Activated naive CD4-positive, alpha-beta T cell treated with anti-CD3 and anti-CD28 coated beads for 36 hours (primary cell): ENCODE measurements at regions not wholly inside any gene's neighbourhood (a gene's known extent, or its start where the extent isn't known, plus 50 kb on each side); places are given as distances from the start of the nearest gene placed in this dataset.
"Not testable (repeated sequence)": the region's sequence is repeated elsewhere in the genome, so short reads cannot be mapped to it uniquely, and the experiment has no call there.

Experiments
- CTCF ChIA-PET: fragments of 350-600 bp; sonication (Branson Sonifier 250); formaldehyde crosslinking; loops from one replicate; lab custom pipeline; 2021; ENCODE audit warnings: antibody characterized with exemption; lab: Charles Lee
- DNase-seq: peaks from one replicate; pipeline ENCODE4 v3.0.0-alpha.2; 2020
- H3K27ac Mint-ChIP-seq: one replicate; pipeline ENCODE4 v1.8.0; 2021; ENCODE audit warnings: mild to moderate bottlenecking, mixed read lengths
- H3K27me3 Mint-ChIP-seq: one replicate; pipeline ENCODE4 v1.8.0; 2021; ENCODE audit warnings: low read depth, mixed read lengths
- H3K36me3 Mint-ChIP-seq: one replicate; pipeline ENCODE4 v1.8.0; 2021; ENCODE audit warnings: low read depth, mixed read lengths
- H3K4me1 Mint-ChIP-seq: one replicate; pipeline ENCODE4 v1.8.0; 2021; ENCODE audit warnings: low read depth, mixed read lengths
- H3K4me3 Mint-ChIP-seq: one replicate; pipeline ENCODE4 v1.8.0; 2021; ENCODE audit warnings: mild to moderate bottlenecking, moderate library complexity, mixed read lengths
- H3K9me3 Mint-ChIP-seq: one replicate; pipeline ENCODE4 v1.8.0; 2021; ENCODE audit warnings: mixed read lengths
- intact Hi-C: fragments of 100-400 bp; cut with micrococcal nuclease; formaldehyde crosslinking; loops from one replicate; pipeline ENCODE4 v1.15.1; 2023

DNA sequence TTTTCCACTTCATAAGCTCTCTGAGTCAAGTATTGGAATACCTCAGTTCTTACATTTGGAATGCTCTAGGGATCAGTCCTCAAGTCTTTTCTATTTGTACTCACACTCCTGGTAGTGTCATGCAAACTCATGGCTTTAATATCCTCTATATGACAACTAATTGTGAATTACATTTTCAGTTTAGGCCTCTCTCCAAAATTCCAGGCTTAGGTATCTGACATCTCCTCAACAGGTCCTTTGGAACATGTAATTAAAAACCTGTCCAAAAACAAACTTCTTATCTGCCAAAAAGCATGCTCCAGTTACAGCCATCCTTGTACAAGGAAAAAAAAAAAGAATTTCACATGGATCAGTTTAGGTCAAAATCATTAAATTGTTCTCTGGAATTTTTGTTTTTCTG lies 1336.2 kb upstream of the NRXN1 start:
- Mint-ChIP-seq H3K27me3 (no peaks in the 10 kb centered on the region), H3K4me1 (no peaks in the 10 kb centered on the region), H3K36me3 (no peaks in the 10 kb centered on the region), H3K9me3 (peaks cover 3% of the 10 kb centered on the region), H3K27ac (no peak overlapping the region), H3K4me3 (no peak overlapping the region)
- intact Hi-C loops = no loop called here
- CTCF ChIA-PET = no interaction called here
- DNase-seq = no peak

DNA sequence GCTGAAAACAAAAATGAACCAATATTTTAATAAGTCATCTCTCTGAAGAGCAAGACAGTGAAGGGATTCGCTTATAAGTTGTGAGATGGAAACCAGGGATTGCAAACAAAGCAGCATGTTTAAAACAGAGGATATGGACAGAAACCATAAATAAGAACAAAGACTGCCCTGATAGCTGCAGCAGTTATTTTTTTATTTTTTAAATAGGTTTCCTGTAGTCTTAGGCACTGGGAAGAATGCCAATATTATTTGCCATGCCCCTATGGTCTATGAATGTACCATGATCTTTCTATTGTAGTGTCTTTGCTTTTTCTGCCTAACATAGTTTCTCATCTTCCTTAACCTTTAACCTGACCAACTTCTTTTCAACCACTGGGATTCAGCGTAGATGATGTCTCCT lies 1334.0 kb upstream of the NRXN1 start:
- DNase-seq = no peak
- Mint-ChIP-seq H3K4me1 (no peaks in the 10 kb centered on the region), H3K27ac (no peak overlapping the region), H3K4me3 (no peak overlapping the region), H3K9me3 (no peaks in the 10 kb centered on the region), H3K36me3 (no peaks in the 10 kb centered on the region), H3K27me3 (no peaks in the 10 kb centered on the region)
- CTCF ChIA-PET = no interaction called here
- intact Hi-C loops = no loop called here

DNA sequence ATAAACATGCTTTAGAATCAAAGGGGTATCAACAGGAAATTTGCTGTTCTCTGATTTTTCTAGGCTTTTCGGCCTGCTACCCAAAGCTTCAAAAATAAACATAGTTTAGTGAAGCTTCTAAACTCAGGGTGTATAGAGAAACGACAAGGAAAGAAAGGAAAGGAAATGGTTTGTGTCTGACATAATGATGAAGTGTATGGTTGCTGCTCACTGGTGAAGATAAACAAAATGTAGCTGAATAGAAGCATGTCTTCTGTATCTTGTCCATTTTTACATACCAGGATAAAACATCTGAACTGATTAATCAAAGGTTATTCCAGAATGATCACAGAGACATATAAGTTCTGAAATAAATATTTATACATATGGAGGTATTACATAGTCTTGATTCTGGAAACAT lies 1324.6 kb upstream of the NRXN1 start:
- CTCF ChIA-PET = no interaction called here
- Mint-ChIP-seq H3K27ac (no peak overlapping the region), H3K4me3 (no peak overlapping the region), H3K27me3 (no peaks in the 10 kb centered on the region), H3K36me3 (no peaks in the 10 kb centered on the region), H3K4me1 (no peaks in the 10 kb centered on the region), H3K9me3 (peaks cover 9% of the 10 kb centered on the region)
- intact Hi-C loops = no loop called here
- DNase-seq = no peak

DNA sequence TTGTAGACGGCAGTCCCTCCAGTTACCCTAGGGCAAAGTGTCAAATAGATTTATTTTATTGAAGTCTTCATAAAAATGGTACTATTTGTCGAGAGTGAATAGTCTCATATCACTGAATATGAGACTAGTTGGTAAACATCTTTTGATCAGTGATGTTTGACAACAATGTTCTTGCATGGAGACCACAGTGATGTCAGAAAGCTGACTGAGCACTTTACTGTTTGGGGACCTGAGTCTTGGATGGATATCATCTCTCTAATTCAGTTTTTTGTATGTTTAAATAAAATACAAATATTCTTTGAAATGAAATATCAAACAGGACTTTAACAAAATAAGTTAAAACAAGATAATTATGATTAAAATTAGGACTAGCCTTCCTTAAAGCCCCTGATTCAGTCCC lies 1315.4 kb upstream of the NRXN1 start:
- Mint-ChIP-seq H3K4me3 (no peak overlapping the region), H3K36me3 (no peaks in the 10 kb centered on the region), H3K27me3 (no peaks in the 10 kb centered on the region), H3K9me3 (peaks cover 7% of the 10 kb centered on the region), H3K4me1 (no peaks in the 10 kb centered on the region), H3K27ac (no peak overlapping the region)
- DNase-seq = no peak
- CTCF ChIA-PET = no interaction called here
- intact Hi-C loops = no loop called here

DNA sequence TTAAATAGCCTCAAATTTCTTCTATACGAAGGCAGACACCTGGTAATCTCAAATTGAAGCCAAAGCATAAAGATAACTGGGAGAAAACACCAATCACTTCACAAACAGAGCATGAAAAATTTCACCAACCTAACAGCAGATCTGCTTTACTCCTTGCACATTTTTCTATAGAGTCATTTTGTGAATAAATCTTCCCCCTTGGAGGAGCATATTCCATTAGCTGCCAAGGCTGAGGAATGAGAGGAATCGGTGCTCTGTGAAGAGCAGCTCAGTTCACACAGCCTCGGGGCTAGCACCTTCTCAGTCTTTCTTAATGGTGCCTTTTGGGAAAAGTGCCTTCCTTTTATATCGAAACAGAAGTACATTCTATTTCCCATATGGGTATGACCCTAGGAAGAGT lies 1313.7 kb upstream of the NRXN1 start:
- Mint-ChIP-seq H3K27ac (no peak overlapping the region), H3K4me1 (no peaks in the 10 kb centered on the region), H3K9me3 (peaks cover 8% of the 10 kb centered on the region), H3K36me3 (no peaks in the 10 kb centered on the region), H3K27me3 (no peaks in the 10 kb centered on the region), H3K4me3 (no peak overlapping the region)
- CTCF ChIA-PET = no interaction called here
- intact Hi-C loops = no loop called here
- DNase-seq = no peak

DNA sequence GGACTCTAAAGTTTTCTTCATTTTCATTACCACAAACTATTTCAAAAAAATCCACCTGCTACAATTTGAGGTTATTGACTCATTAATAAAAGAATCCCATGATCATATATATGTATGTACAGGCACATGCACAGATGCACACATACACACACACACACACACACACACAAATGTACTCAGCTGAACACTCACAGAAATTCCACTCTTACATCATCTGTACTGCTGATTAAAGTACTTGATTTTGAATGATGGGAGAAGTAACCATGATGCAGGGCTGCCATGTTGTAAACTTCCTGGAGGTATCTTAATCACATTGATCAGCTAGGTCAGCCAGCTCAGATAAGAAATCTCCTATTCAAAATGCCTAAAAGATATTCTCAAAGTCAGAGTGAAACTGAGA lies 1313.2 kb upstream of the NRXN1 start:
- no peak for DNase-seq
- CTCF ChIA-PET = no interaction called here
- H3K4me1 Mint-ChIP-seq = no peaks in the 10 kb centered on the region
- H3K9me3 Mint-ChIP-seq = peaks cover 8% of the 10 kb centered on the region
- H3K27ac Mint-ChIP-seq = no peak overlapping the region
- no peak overlapping the region for H3K4me3 Mint-ChIP-seq
- no peaks in the 10 kb centered on the region for H3K36me3 Mint-ChIP-seq
- intact Hi-C loops = no loop called here
- H3K27me3 Mint-ChIP-seq = no peaks in the 10 kb centered on the region

DNA sequence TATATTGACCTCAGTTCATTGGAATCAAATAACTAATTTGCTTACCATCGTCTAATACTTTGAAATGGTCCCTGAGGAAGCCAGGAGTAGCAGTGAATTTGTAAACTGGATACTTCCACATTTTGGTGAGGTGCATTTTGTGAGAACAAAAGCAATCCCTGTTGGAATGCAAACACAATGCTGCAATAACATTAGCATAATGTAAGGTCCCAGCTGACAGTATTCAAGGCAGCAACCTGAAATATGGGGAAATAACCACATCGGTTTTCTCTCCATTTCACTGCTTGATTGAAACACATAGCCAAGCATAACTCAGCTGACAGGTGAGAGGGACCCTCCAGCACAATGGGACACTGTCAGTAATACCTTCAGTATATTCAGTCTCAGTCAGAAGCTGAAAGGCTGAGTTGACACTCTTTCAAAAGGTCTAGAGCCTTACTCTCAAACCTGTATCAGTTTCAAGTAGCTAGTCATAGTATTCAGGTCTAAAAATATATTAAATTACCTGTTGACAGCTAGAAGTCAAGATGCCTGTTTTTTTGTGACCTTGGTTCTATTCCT lies 1311.9 kb upstream of the NRXN1 start:
- no peaks in the 10 kb centered on the region for H3K27me3 Mint-ChIP-seq
- no peak for DNase-seq
- no peak overlapping the region for H3K27ac Mint-ChIP-seq
- intact Hi-C loops = no loop called here
- H3K4me3 Mint-ChIP-seq = no peak overlapping the region
- peaks cover 5% of the 10 kb centered on the region for H3K9me3 Mint-ChIP-seq
- H3K4me1 Mint-ChIP-seq = no peaks in the 10 kb centered on the region
- CTCF ChIA-PET = interaction anchor here (0.6 kb wide), 1 partner anchor 969 kb away, joined by 3 read pairs; no protein-coding TSS in a partner anchor
- no peaks in the 10 kb centered on the region for H3K36me3 Mint-ChIP-seq

DNA sequence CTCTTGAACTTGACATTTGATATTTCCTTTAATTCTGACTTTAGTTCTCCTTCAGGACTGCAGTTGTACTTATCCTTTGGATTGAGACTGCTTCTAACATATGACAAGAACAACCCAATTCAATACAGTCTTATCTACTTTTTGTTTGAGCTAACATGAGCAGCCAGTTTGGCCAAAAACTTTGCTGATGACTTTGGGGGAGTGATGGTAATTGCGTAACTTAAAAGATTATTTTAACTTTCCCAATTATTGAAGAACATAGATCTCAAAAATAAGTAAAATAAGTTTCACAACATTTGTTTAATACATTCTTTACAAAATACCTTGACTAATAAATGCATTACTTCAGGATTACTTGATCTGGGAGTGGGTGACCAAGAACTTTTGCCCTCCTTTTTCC lies 1311.1 kb upstream of the NRXN1 start:
- Mint-ChIP-seq H3K4me3 (no peak overlapping the region), H3K4me1 (no peaks in the 10 kb centered on the region), H3K9me3 (peaks cover 5% of the 10 kb centered on the region), H3K27me3 (no peaks in the 10 kb centered on the region), H3K27ac (no peak overlapping the region), H3K36me3 (no peaks in the 10 kb centered on the region)
- CTCF ChIA-PET = no interaction called here
- no peak for DNase-seq
- intact Hi-C loops = no loop called here

DNA sequence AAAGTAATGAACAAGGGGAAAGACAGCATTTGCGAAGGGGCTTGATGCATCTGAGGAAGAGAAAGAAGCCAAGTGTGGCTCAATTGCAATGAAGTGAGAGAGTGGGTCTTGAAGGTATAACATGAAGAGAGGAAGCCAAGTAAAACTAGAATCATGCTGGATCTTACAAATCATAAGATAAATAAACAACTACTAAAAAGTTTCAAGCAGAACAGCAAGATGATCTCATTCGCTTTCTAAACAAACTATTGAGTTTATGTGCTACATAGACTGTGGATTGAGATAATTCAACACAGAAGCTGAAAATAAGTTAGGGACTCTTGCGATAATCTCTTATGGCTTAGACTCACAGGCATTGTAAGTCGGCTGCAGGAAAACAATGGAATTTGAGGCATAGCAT lies 1310.5 kb upstream of the NRXN1 start:
- Mint-ChIP-seq H3K27me3 (no peaks in the 10 kb centered on the region), H3K4me3 (no peak overlapping the region), H3K27ac (no peak overlapping the region), H3K4me1 (no peaks in the 10 kb centered on the region), H3K36me3 (no peaks in the 10 kb centered on the region), H3K9me3 (peaks cover 5% of the 10 kb centered on the region)
- CTCF ChIA-PET = no interaction called here
- intact Hi-C loops = no loop called here
- no peak for DNase-seq

DNA sequence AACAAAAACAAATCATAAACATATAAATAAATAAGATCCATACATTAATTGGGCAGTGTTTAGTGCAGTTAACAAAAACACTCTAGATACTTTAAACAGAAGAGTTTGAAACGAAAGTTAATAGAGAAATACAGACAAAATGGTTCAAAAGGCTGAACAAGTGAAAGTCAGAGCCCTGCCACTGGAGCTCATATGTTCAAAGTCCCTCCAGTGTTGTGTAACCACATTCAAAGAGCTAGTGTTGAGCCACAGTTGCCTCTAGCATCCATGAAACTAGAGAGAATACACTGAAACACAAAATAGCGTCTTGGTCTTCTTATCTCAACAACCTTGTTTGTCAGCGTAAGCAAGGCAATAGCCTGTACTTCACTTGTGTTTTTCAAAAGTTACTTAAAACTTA lies 1309.8 kb upstream of the NRXN1 start:
- no peaks in the 10 kb centered on the region for H3K4me1 Mint-ChIP-seq
- CTCF ChIA-PET = no interaction called here
- H3K36me3 Mint-ChIP-seq = no peaks in the 10 kb centered on the region
- no peak overlapping the region for H3K27ac Mint-ChIP-seq
- H3K4me3 Mint-ChIP-seq = no peak overlapping the region
- no peaks in the 10 kb centered on the region for H3K27me3 Mint-ChIP-seq
- peaks cover 5% of the 10 kb centered on the region for H3K9me3 Mint-ChIP-seq
- intact Hi-C loops = no loop called here
- DNase-seq = no peak

DNA sequence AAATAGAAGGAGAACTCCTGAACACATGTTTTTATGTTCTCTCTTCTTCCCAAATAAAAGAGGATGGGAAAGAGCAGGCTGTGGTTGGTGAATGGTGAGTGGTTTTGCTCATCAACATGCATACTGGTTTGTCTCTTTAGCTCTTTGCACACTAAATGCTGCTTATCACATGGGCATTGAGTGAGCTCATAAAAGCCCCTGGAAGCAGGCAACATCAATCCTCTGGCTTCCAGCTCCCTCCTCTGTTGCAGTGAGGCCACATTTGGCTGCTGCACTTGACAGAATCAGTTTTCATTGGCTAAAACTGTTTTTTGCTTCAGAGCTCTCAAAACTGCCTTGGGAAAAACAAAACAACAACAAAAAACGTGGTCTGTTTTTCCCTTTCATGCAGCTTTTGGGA lies 1308.2 kb upstream of the NRXN1 start:
- CTCF ChIA-PET = no interaction called here
- no peak overlapping the region for H3K27ac Mint-ChIP-seq
- H3K9me3 Mint-ChIP-seq = peaks cover 5% of the 10 kb centered on the region
- H3K4me3 Mint-ChIP-seq = no peak overlapping the region
- H3K36me3 Mint-ChIP-seq = no peaks in the 10 kb centered on the region
- H3K4me1 Mint-ChIP-seq = no peaks in the 10 kb centered on the region
- DNase-seq = no peak
- H3K27me3 Mint-ChIP-seq = no peaks in the 10 kb centered on the region
- intact Hi-C loops = no loop called here

DNA sequence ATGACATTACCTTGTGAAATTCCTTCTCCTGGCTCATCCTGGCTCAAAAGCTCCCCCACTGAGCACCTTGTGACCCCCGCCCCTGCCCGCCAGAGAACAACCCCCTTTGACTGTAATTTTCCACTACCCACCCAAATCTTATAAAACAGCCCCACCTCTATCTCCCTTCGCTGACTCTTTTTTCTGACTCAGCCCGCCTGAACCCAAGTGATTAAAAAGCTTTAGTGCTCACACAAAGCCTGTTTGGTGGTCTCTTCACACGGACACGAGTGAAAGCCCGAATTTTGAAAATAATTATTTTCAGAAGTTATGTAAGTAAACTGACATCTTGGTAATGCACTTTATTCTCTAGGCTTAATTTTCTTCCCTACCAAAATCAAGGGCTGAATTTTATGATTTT lies 1305.9 kb upstream of the NRXN1 start:
- H3K27me3 Mint-ChIP-seq, H3K36me3 Mint-ChIP-seq, H3K4me1 Mint-ChIP-seq, intact Hi-C loops, DNase-seq, CTCF ChIA-PET, H3K9me3 Mint-ChIP-seq, H3K27ac Mint-ChIP-seq, H3K4me3 Mint-ChIP-seq: not testable (repeated sequence)

DNA sequence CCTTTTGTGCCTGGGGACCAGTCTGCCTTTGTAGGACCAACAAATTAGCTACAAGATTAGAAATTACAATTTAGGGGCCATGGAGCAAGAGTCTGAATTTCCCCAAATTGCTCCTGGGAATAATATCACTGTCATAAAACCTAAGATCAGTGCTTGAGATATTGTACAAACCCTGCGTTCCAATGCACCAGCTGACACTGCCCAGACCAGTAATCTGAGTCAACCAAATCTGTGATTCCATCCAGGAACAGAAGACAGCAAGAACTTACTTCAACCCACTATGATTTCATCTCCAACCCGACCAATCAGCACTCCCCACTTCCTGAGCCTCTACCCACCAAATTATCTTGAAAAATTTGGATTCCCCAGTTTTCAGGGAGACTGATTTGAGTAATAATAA lies 1305.0 kb upstream of the NRXN1 start:
- no peak overlapping the region for H3K27ac Mint-ChIP-seq
- CTCF ChIA-PET = no interaction called here
- no peak overlapping the region for H3K4me3 Mint-ChIP-seq
- intact Hi-C loops = no loop called here
- no peaks in the 10 kb centered on the region for H3K4me1 Mint-ChIP-seq
- no peaks in the 10 kb centered on the region for H3K36me3 Mint-ChIP-seq
- H3K9me3 Mint-ChIP-seq = peaks cover 3% of the 10 kb centered on the region
- no peaks in the 10 kb centered on the region for H3K27me3 Mint-ChIP-seq
- DNase-seq = no peak

DNA sequence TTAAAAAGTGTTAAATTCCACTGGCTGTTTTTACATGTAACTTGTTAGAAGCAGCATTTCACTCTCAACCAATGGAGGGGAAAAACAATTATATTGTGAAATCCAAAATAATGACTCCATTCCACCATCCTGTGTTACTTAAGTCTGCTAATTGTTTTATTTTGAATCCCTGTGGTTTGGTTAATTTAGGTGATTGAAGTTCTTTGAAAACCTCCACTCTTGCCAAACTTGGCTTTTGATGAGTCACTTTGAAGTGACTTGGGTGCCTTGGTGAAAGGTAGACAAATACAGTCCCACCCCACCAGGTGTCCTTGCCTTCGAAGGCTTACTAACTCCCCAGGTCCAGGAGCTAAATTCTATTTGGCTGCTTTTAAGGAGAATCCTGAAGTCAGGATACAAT lies 1303.8 kb upstream of the NRXN1 start:
- Mint-ChIP-seq H3K27me3 (no peaks in the 10 kb centered on the region), H3K36me3 (no peaks in the 10 kb centered on the region), H3K27ac (no peak overlapping the region), H3K4me3 (no peak overlapping the region), H3K9me3 (peaks cover 7% of the 10 kb centered on the region), H3K4me1 (no peaks in the 10 kb centered on the region)
- CTCF ChIA-PET = no interaction called here
- intact Hi-C loops = no loop called here
- no peak for DNase-seq
